Spinal cord (tissue), 9 donors: ENCODE measurements at regions not wholly inside any gene's neighbourhood (a gene's known extent, or its start where the extent isn't known, plus 50 kb on each side); places are given as distances from the start of the nearest gene placed in this dataset.

Source experiments
- DNase-seq, 6 donors: peaks; one replicate each; pipeline versions ENCODE4 v3.0.0 to v3.0.0-alpha.2; 2013 to 2015; ENCODE audit warnings: low spot score in 6 of 6, low read depth in 4 of 6
- H3K27ac ChIP-seq: one replicate; pipeline ENCODE4 v1.5.1; 2013; ENCODE audit warnings: low read depth, low read length, control low read depth
- H3K27me3 ChIP-seq: one replicate; pipeline ENCODE4 v1.6.1; 2013; ENCODE audit warnings: low read length; ENCODE audit not compliant: control insufficient read depth, insufficient read depth
- H3K36me3 ChIP-seq: one replicate; pipeline ENCODE4 v1.6.1; 2013; ENCODE audit warnings: low read length; ENCODE audit not compliant: control insufficient read depth, insufficient read depth
- H3K4me1 ChIP-seq: one replicate; pipeline ENCODE4 v1.6.1; 2013; ENCODE audit warnings: low read length; ENCODE audit not compliant: control insufficient read depth, insufficient read depth
- H3K4me3 ChIP-seq: one replicate; pipeline ENCODE4 v1.5.1; 2013; ENCODE audit warnings: low read depth, low read length, control low read depth
- H3K9me3 ChIP-seq: one replicate; pipeline ENCODE4 v1.6.1; 2013; ENCODE audit warnings: low read length; ENCODE audit not compliant: control insufficient read depth, insufficient read depth
- WGBS: methylation state at CpG from one replicate; pipeline ENCODE4 v1.1.5; 2013; ENCODE audit warnings: missing lambda C conversion rate; ENCODE audit not compliant: insufficient coverage; 5-methylcytosine and 5-hydroxymethylcytosine counted together
- donor health status: healthy.

GRCh38 chr5:152811988-152812387 is 406.9 kb upstream of the NMUR2 start:
- H3K27ac ChIP-seq = no peak overlapping the region

DNA sequence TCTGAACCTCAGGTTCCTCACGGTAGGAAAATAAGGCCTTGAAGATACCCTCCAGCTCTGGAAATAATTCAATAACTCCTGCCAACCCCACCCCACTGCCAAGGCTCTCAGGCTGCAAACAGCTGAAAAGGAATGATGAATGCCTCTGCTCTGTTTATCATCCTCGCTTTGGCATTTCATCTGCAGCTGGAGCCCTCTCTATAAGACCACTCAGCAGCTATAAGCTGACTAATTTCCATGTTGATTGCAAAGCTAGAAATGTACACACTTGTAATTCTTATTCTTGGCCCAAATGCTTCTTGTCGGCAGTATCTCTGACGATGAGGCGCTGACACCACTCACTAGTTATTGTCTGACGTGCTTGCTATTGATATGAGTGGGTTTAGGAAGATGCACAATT is 408.4 kb upstream of the NMUR2 start:
- H3K27me3 ChIP-seq = no peaks in the 10 kb centered on the region
- WGBS = 39% methylated on average over 2 of the region's 6 CpGs
- H3K4me3 ChIP-seq = no peak overlapping the region
- DNase-seq = peak in 3 of 6 donors; percentile 9 to 80 (median 64)
- no peaks in the 10 kb centered on the region for H3K36me3 ChIP-seq
- no peaks in the 10 kb centered on the region for H3K9me3 ChIP-seq
- no peak overlapping the region for H3K27ac ChIP-seq
- no peaks in the 10 kb centered on the region for H3K4me1 ChIP-seq

More at GRCh38 chr5:152811988-152812387, 406.9 kb upstream of the NMUR2 start:
- Histone ChIP-seq H3K9me3 (no peaks in the 10 kb centered on the region), H3K36me3 (no peaks in the 10 kb centered on the region), H3K4me3 (no peak overlapping the region), H3K27me3 (no peaks in the 10 kb centered on the region), H3K4me1 (no peaks in the 10 kb centered on the region)
- no peak for DNase-seq
- WGBS = 89% methylated on average over 4 of the region's 5 CpGs

DNA sequence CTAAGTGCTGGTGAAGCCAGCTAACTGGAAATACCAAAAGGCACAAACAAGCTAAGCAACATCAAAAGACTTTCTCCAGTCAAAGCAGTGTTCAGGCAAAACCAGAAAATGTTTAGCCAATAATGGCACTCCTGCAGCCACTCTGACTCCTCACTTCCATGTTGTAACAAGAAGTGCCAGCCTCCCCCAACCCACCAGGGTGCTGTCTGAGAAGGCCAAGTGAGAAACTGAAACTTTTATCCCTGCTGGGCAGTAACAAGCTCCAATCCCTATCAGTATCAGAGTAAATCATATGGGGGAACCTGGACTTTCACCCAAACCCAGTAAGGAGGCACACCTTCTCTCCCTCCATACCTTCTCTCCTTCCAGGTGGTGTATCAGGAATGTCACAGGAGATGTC is 414.8 kb upstream of the NMUR2 start:
- no peaks in the 10 kb centered on the region for H3K4me1 ChIP-seq
- no peak overlapping the region for H3K4me3 ChIP-seq
- no peaks in the 10 kb centered on the region for H3K9me3 ChIP-seq
- no peaks in the 10 kb centered on the region for H3K36me3 ChIP-seq
- DNase-seq = no peak
- no peak overlapping the region for H3K27ac ChIP-seq
- no peaks in the 10 kb centered on the region for H3K27me3 ChIP-seq

DNA sequence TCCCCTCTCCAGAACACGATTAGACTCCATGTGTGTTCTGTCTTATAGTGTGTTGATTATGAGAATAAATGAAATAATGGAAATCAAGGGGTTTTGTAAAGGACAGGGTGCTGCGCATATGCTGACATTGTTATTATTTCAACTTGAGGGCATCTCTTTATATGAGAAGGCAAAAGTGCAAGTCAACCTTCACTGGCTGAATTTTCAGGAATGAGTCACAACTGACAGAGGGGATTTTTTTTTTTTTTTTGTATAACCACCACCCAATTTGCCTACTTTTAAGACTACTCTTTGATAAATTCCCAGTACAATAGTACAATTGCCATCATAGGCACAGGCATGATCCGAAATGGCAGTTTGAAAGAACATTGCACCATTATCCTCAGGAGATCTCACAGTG is 419.2 kb upstream of the NMUR2 start:
- no peak overlapping the region for H3K27ac ChIP-seq
- H3K4me1 ChIP-seq = no peaks in the 10 kb centered on the region
- no peaks in the 10 kb centered on the region for H3K36me3 ChIP-seq
- H3K4me3 ChIP-seq = no peak overlapping the region
- no CpG with 5 or more reads among the region's 3 CpGs for WGBS
- no peaks in the 10 kb centered on the region for H3K9me3 ChIP-seq
- no peaks in the 10 kb centered on the region for H3K27me3 ChIP-seq
- DNase-seq = no peak

- Histone ChIP-seq H3K4me1 (no peaks in the 10 kb centered on the region), H3K36me3 (no peaks in the 10 kb centered on the region), H3K4me3 (no peak overlapping the region), H3K9me3 (no peaks in the 10 kb centered on the region), H3K27ac (no peak overlapping the region), H3K27me3 (no peaks in the 10 kb centered on the region)
- DNase-seq = no peak
- WGBS = 72% methylated on average over 6 of the region's 7 CpGs
Observed at GRCh38 chr5:152838241-152838786, 433.2 kb upstream of the NMUR2 start.

GRCh38 chr5:152844713-152845112 is 439.6 kb upstream of the NMUR2 start:
- Histone ChIP-seq H3K27me3 (no peaks in the 10 kb centered on the region), H3K4me1 (no peaks in the 10 kb centered on the region), H3K4me3 (no peak overlapping the region), H3K27ac (no peak overlapping the region), H3K9me3 (no peaks in the 10 kb centered on the region), H3K36me3 (no peaks in the 10 kb centered on the region)
- DNase-seq = no peak
- WGBS = no CpG with 5 or more reads among the region's 1 CpG

DNA sequence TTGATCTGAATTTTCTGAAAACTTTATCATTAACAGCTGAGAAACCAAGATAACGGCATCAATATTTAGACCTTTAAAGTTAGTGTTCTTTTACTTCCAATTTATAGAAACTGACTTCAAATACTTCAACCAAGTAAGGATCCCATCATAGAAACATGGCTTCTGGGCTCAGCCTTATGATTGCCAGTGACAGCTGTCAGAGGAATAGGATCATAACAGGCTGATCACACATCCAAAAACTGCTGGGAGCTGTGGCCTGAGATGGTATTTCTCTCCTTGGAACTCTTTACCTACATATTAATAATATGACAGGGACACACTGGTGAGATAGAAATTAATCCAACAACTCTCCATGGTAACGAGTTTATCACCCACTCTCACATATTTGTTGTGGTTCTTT is 448.3 kb upstream of the NMUR2 start:
- no peaks in the 10 kb centered on the region for H3K4me1 ChIP-seq
- H3K4me3 ChIP-seq = no peak overlapping the region
- H3K9me3 ChIP-seq = no peaks in the 10 kb centered on the region
- no CpG with 5 or more reads among the region's 2 CpGs for WGBS
- no peaks in the 10 kb centered on the region for H3K27me3 ChIP-seq
- H3K27ac ChIP-seq = no peak overlapping the region
- no peaks in the 10 kb centered on the region for H3K36me3 ChIP-seq
- no peak for DNase-seq

DNA sequence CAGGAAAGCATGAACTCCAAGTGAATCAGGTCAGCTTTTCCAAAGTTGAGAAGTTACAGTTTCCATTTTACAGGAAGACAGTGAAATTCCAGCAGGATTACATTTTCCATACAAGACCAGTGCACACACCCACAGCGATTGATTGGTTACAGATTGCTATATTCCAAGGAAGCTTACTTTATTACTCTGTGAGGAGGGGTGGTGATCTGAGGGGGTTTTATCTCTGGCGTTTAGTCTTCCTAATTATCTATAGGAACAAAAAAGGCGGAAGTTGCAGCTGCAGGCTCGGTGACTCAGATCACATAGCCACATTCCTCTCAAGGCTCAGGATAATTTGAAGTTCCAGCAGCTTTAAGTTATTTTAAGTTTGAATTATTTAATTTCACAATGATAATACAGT is 450.4 kb upstream of the NMUR2 start:
- WGBS = no CpG with 5 or more reads among the region's 4 CpGs
- no peaks in the 10 kb centered on the region for H3K27me3 ChIP-seq
- H3K36me3 ChIP-seq = no peaks in the 10 kb centered on the region
- no peak overlapping the region for H3K27ac ChIP-seq
- H3K4me1 ChIP-seq = no peaks in the 10 kb centered on the region
- no peak for DNase-seq
- no peak overlapping the region for H3K4me3 ChIP-seq
- H3K9me3 ChIP-seq = no peaks in the 10 kb centered on the region

DNA sequence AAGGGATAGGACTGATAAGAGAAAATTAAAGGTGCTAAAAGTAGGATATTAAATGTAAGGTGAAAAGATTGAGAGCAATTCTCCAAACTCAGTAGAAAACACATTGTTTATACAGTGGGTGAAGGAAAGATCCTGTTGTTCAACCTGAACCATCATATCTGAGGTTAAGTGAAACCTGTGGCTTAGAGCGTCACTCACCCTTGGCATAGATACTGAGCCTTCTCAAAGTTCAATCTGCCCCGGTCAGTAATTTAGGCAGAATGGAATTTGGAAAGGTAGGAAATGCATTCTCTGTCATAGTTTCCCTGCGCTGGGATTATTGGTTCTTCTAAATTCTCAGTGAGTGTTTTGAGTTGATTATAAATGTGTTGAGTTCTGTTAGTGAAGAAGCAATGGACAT is 456.2 kb upstream of the NMUR2 start:
- 83% methylated on average over 1 of the region's 3 CpGs for WGBS
- Histone ChIP-seq H3K4me3 (no peak overlapping the region), H3K4me1 (no peaks in the 10 kb centered on the region), H3K36me3 (no peaks in the 10 kb centered on the region), H3K27me3 (no peaks in the 10 kb centered on the region), H3K9me3 (no peaks in the 10 kb centered on the region), H3K27ac (no peak overlapping the region)
- no peak for DNase-seq

DNA sequence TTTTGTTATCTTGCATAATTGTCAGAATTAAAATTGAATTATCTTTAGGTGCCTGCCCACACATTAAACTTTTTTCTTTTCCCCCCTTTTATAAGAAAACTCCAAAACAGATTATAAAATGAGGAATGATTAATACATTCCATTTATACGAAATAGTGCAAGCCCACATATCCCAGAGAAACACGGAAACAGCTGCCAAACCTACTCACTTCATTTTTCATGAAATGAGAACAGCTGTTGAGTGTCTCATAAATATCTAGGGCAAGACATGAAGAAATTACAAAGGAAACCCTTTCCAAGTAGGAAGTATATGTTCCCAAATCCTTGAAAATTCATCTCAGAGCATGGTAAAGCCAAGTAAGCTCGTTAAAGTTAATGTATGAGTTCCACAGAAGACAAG is 459.4 kb upstream of the NMUR2 start:
- Histone ChIP-seq H3K4me3 (no peak overlapping the region), H3K27ac (no peak overlapping the region), H3K4me1 (no peaks in the 10 kb centered on the region)

More for the DNA sequence above, 459.4 kb upstream of the NMUR2 start:
- H3K27me3 ChIP-seq = no peaks in the 10 kb centered on the region
- no peaks in the 10 kb centered on the region for H3K36me3 ChIP-seq
- DNase-seq = peak in 1 of 6 donors; percentile 39
- WGBS = no CpG with 5 or more reads among the region's 3 CpGs
- H3K9me3 ChIP-seq = no peaks in the 10 kb centered on the region
